DMS 273 treated with DMSO at 0.1 percent for 48 hours (cell line): ENCODE measurements at regions not wholly inside any gene's neighbourhood (a gene's known extent, or its start where the extent isn't known, plus 50 kb on each side); places are given as distances from the start of the nearest gene placed in this dataset.

Experiments
- DNase-seq: peaks from one replicate; lab custom pipeline; 2025; lab: John Stamatoyannopoulos, UW

GRCh38 chr20:40320517-40321011, 368.5 kb downstream of the MAFB start:
- DNase-seq, result no peak

GRCh38 chr20:40319741-40320516, 369.1 kb downstream of the MAFB start:
- no peak for DNase-seq

- no peak for DNase-seq
These were observed 370.0 kb downstream of the MAFB start for GRCh38 chr20:40319056-40319455.

GRCh38 chr20:40317156-40317790, 371.8 kb downstream of the MAFB start:
- DNase-seq, result no peak

GRCh38 chr20:40314278-40314677, 374.8 kb downstream of the MAFB start:
- DNase-seq, result no peak

- DNase-seq, result no peak
These were observed 375.3 kb downstream of the MAFB start for GRCh38 chr20:40313730-40314129.

GRCh38 chr20:40309731-40310130, 379.3 kb downstream of the MAFB start:
- no peak for DNase-seq

GRCh38 chr20:40307997-40308396, 381.0 kb downstream of the MAFB start:
- DNase-seq, result no peak

GRCh38 chr20:40307268-40307667, 381.8 kb downstream of the MAFB start:
- no peak for DNase-seq

GRCh38 chr20:40305303-40305702, 383.7 kb downstream of the MAFB start:
- DNase-seq, result no peak

- DNase-seq, result no peak
These were observed 384.9 kb downstream of the MAFB start for GRCh38 chr20:40304119-40304613.

- no peak for DNase-seq
These were observed 394.3 kb downstream of the MAFB start for GRCh38 chr20:40294747-40295146.

GRCh38 chr20:40294175-40294574, 394.9 kb downstream of the MAFB start:
- DNase-seq, result no peak

- no peak for DNase-seq
These were observed 395.3 kb downstream of the MAFB start for GRCh38 chr20:40293740-40294139.

- DNase-seq, result no peak
These were observed 397.4 kb downstream of the MAFB start for GRCh38 chr20:40291493-40292135.

- DNase-seq, result no peak
These were observed 401.4 kb downstream of the MAFB start for GRCh38 chr20:40287683-40288082.

- peak; percentile 46 for DNase-seq
These were observed 402.0 kb downstream of the MAFB start for GRCh38 chr20:40286975-40287531.

- DNase-seq, result no peak
These were observed 404.4 kb downstream of the MAFB start for GRCh38 chr20:40284611-40285010.

- DNase-seq, result no peak
These were observed 405.3 kb downstream of the MAFB start for GRCh38 chr20:40283689-40284088.

GRCh38 chr20:40282941-40283340, 406.1 kb downstream of the MAFB start:
- no peak for DNase-seq

- DNase-seq, result no peak
These were observed 406.5 kb downstream of the MAFB start for GRCh38 chr20:40282541-40282940.

- no peak for DNase-seq
These were observed 408.4 kb downstream of the MAFB start for GRCh38 chr20:40280616-40281015.

GRCh38 chr20:40279390-40279789, 409.6 kb downstream of the MAFB start:
- DNase-seq, result no peak
